Mesendoderm (in vitro differentiated cells): ENCODE measurements at regions not wholly inside any gene's neighbourhood (a gene's known extent, or its start where the extent isn't known, plus 50 kb on each side); places are given as distances from the start of the nearest gene placed in this dataset.
"Not testable (repeated sequence)": the region's sequence is repeated elsewhere in the genome, so short reads cannot be mapped to it uniquely, and the experiment has no call there.

Experiments
- DNase-seq: peaks from one replicate; pipeline ENCODE4 v3.0.0; 2013
- H2AK5ac ChIP-seq: 2 replicates; pipeline ENCODE4 v1.6.1; 2013; ENCODE audit warnings: low read length, inconsistent platforms
- H2BK120ac ChIP-seq: 2 replicates; pipeline ENCODE4 v1.6.1; 2013; ENCODE audit warnings: low read depth, mild to moderate bottlenecking, low read length, moderate library complexity, mixed read lengths
- H2BK15ac ChIP-seq: replicated peaks from 2 replicates; pipeline ENCODE4 v1.6.1; 2013; ENCODE audit warnings: low read depth, mild to moderate bottlenecking, moderate library complexity
- H2BK5ac ChIP-seq: 2 replicates; pipeline ENCODE4 v1.6.1; 2013; ENCODE audit warnings: low read length, inconsistent platforms
- H3K18ac ChIP-seq: 2 replicates; pipeline ENCODE4 v1.6.1; 2013; ENCODE audit warnings: mild to moderate bottlenecking, low read length, mixed read lengths
- H3K23ac ChIP-seq: one replicate; pipeline ENCODE4 v1.6.1; 2013; ENCODE audit warnings: low read length
- H3K27ac ChIP-seq: 2 replicates; pipeline ENCODE4 v1.5.1; 2013; ENCODE audit warnings: low read depth, mild to moderate bottlenecking, inconsistent platforms, low read length, moderate library complexity
- H3K27me3 ChIP-seq: 2 replicates; pipeline ENCODE4 v1.6.1; 2013; ENCODE audit warnings: low read length, control low read depth, mild to moderate bottlenecking, inconsistent platforms; ENCODE audit not compliant: insufficient read depth, poor library complexity
- H3K36me3 ChIP-seq: 2 replicates; pipeline ENCODE4 v1.6.1; 2013; ENCODE audit warnings: low read length, inconsistent platforms; ENCODE audit not compliant: control insufficient read depth, insufficient read depth
- H3K4ac ChIP-seq: one replicate; pipeline ENCODE4 v1.6.1; 2013; ENCODE audit warnings: low read depth, mild to moderate bottlenecking, low read length, moderate library complexity
- H3K4me1 ChIP-seq: 2 replicates; pipeline ENCODE4 v1.6.1; 2013; ENCODE audit warnings: low read depth, low read length, inconsistent platforms; ENCODE audit not compliant: control insufficient read depth
- H3K4me2 ChIP-seq: 2 replicates; pipeline ENCODE4 v1.6.1; 2013; ENCODE audit warnings: low read length
- H3K4me3 ChIP-seq: 2 replicates; pipeline ENCODE4 v1.5.1; 2013; ENCODE audit warnings: mild to moderate bottlenecking, low read length
- H3K56ac ChIP-seq: one replicate; pipeline ENCODE4 v1.6.1; 2013; ENCODE audit warnings: low read length
- H3K79me1 ChIP-seq: 2 replicates; pipeline ENCODE4 v1.6.1; 2013; ENCODE audit warnings: low read length, inconsistent platforms
- H3K79me2 ChIP-seq: 2 replicates; pipeline ENCODE4 v1.6.1; 2013; ENCODE audit warnings: mild to moderate bottlenecking, low read length; ENCODE audit not compliant: control insufficient read depth, insufficient read depth
- H3K9ac ChIP-seq: 2 replicates; pipeline ENCODE4 v1.6.1; 2013; ENCODE audit warnings: low read length, inconsistent platforms
- H4K5ac ChIP-seq: one replicate; pipeline ENCODE4 v1.6.1; 2013; ENCODE audit warnings: low read length
- H4K8ac ChIP-seq: one replicate; pipeline ENCODE4 v1.6.1; 2013; ENCODE audit warnings: low read depth, mild to moderate bottlenecking, control low read depth, low read length, moderate library complexity
- WGBS: extraction: QIAGEN DNeasy Blood & Tissue Kit; methylation state at CpG from one replicate; pipeline ENCODE4 v1.1.7; 2013; ENCODE audit warnings: low lambda C conversion rate, missing lambda C conversion rate; ENCODE audit not compliant: insufficient coverage; ENCODE audit errors: extremely low coverage; 5-methylcytosine and 5-hydroxymethylcytosine counted together

- not testable (repeated sequence) for H3K9ac ChIP-seq, H3K23ac ChIP-seq, H3K4me1 ChIP-seq, H3K4me2 ChIP-seq, H3K27me3 ChIP-seq, H4K5ac ChIP-seq, H2BK5ac ChIP-seq, H4K8ac ChIP-seq, H3K4me3 ChIP-seq, DNase-seq, H2AK5ac ChIP-seq, H3K36me3 ChIP-seq, H3K79me1 ChIP-seq, H2BK15ac ChIP-seq, H3K56ac ChIP-seq, H3K79me2 ChIP-seq, H3K4ac ChIP-seq, H3K27ac ChIP-seq, H3K18ac ChIP-seq, H2BK120ac ChIP-seq
- WGBS, result no CpG with 5 or more reads among the region's 1 CpG
Measured at GRCh38 chr6:68056596-68056995, 578.5 kb upstream of the ADGRB3 start.

- no peaks in the 10 kb centered on the region for H3K36me3 ChIP-seq
- no peak overlapping the region for H3K56ac ChIP-seq
- no peak overlapping the region for H2BK15ac ChIP-seq
- no peak overlapping the region for H3K4me3 ChIP-seq
- no peak overlapping the region for H2AK5ac ChIP-seq
- no peak overlapping the region for H2BK5ac ChIP-seq
- WGBS, result no CpG with 5 or more reads among the region's 1 CpG
- H3K18ac ChIP-seq, result no peak overlapping the region
- no peak for DNase-seq
- H3K4ac ChIP-seq, result no peak overlapping the region
- no peak overlapping the region for H4K8ac ChIP-seq
- no peak overlapping the region for H3K9ac ChIP-seq
- no peak overlapping the region for H3K23ac ChIP-seq
- no peak overlapping the region for H3K4me2 ChIP-seq
- H3K27ac ChIP-seq, result no peak overlapping the region
- no peak overlapping the region for H4K5ac ChIP-seq
- no peaks in the 10 kb centered on the region for H3K79me2 ChIP-seq
- H2BK120ac ChIP-seq, result no peak overlapping the region
- H3K27me3 ChIP-seq, result no peaks in the 10 kb centered on the region
- H3K4me1 ChIP-seq, result no peaks in the 10 kb centered on the region
- no peaks in the 10 kb centered on the region for H3K79me1 ChIP-seq
Measured at GRCh38 chr6:68054756-68055155, 580.3 kb upstream of the ADGRB3 start.

GRCh38 chr6:68053805-68054373, 581.2 kb upstream of the ADGRB3 start:
- Histone ChIP-seq H2BK5ac (no peak overlapping the region), H2BK15ac (no peak overlapping the region), H3K27me3 (no peaks in the 10 kb centered on the region), H3K23ac (no peak overlapping the region), H3K4me2 (no peak overlapping the region), H3K4me3 (no peak overlapping the region), H3K9ac (no peak overlapping the region), H3K4me1 (no peaks in the 10 kb centered on the region), H3K79me2 (no peaks in the 10 kb centered on the region), H3K27ac (no peak overlapping the region), H3K79me1 (no peaks in the 10 kb centered on the region), H3K4ac (no peak overlapping the region), H3K36me3 (no peaks in the 10 kb centered on the region), H2AK5ac (no peak overlapping the region), H2BK120ac (no peak overlapping the region), H4K5ac (no peak overlapping the region), H3K18ac (no peak overlapping the region), H4K8ac (no peak overlapping the region), H3K56ac (no peak overlapping the region)
- DNase-seq, result no peak
- no CpG with 5 or more reads among the region's 4 CpGs for WGBS

GRCh38 chr6:68052234-68052633, 582.8 kb upstream of the ADGRB3 start:
- Histone ChIP-seq H3K79me2 (no peaks in the 10 kb centered on the region), H2AK5ac (no peak overlapping the region), H3K23ac (no peak overlapping the region), H2BK15ac (no peak overlapping the region), H3K4me2 (no peak overlapping the region), H3K4ac (no peak overlapping the region), H4K8ac (no peak overlapping the region), H3K18ac (no peak overlapping the region), H4K5ac (no peak overlapping the region), H3K4me1 (no peaks in the 10 kb centered on the region), H3K4me3 (no peak overlapping the region), H2BK120ac (no peak overlapping the region), H3K27me3 (no peaks in the 10 kb centered on the region), H3K9ac (no peak overlapping the region), H3K79me1 (no peaks in the 10 kb centered on the region), H3K27ac (no peak overlapping the region), H3K36me3 (no peaks in the 10 kb centered on the region), H3K56ac (no peak overlapping the region), H2BK5ac (no peak overlapping the region)
- no peak for DNase-seq

GRCh38 chr6:68049562-68049961, 585.5 kb upstream of the ADGRB3 start:
- Histone ChIP-seq H2BK120ac (no peak overlapping the region), H3K18ac (no peak overlapping the region), H3K27me3 (no peaks in the 10 kb centered on the region), H3K4me3 (no peak overlapping the region), H3K4ac (no peak overlapping the region), H3K79me1 (no peaks in the 10 kb centered on the region), H3K4me2 (no peak overlapping the region), H4K8ac (no peak overlapping the region), H2BK15ac (no peak overlapping the region), H3K27ac (no peak overlapping the region), H3K36me3 (no peaks in the 10 kb centered on the region), H2BK5ac (no peak overlapping the region), H2AK5ac (no peak overlapping the region), H3K9ac (no peak overlapping the region), H3K4me1 (no peaks in the 10 kb centered on the region), H3K79me2 (no peaks in the 10 kb centered on the region), H3K23ac (no peak overlapping the region), H4K5ac (no peak overlapping the region), H3K56ac (no peak overlapping the region)
- DNase-seq, result no peak
- WGBS, result no CpG with 5 or more reads among the region's 5 CpGs

GRCh38 chr6:68046756-68047155, 588.3 kb upstream of the ADGRB3 start:
- Histone ChIP-seq H3K79me1 (no peaks in the 10 kb centered on the region), H4K5ac (no peak overlapping the region), H2BK15ac (no peak overlapping the region), H3K18ac (no peak overlapping the region), H2BK120ac (no peak overlapping the region), H3K4me3 (no peak overlapping the region), H3K9ac (no peak overlapping the region), H3K27ac (no peak overlapping the region), H3K23ac (no peak overlapping the region), H3K56ac (no peak overlapping the region), H4K8ac (no peak overlapping the region), H3K79me2 (no peaks in the 10 kb centered on the region), H3K4me2 (no peak overlapping the region), H3K27me3 (no peaks in the 10 kb centered on the region), H3K36me3 (no peaks in the 10 kb centered on the region), H3K4me1 (no peaks in the 10 kb centered on the region), H2AK5ac (no peak overlapping the region), H3K4ac (no peak overlapping the region), H2BK5ac (no peak overlapping the region)
- DNase-seq, result no peak
- WGBS, result no CpG with 5 or more reads among the region's 1 CpG
